Activated CD8-positive, alpha-beta memory T cell treated with anti-CD3 and anti-CD28 coated beads, Interleukin-2, amount 50 U/mL, for 4 hours (primary cell): ENCODE measurements at regions not wholly inside any gene's neighbourhood (a gene's known extent, or its start where the extent isn't known, plus 50 kb on each side); places are given as distances from the start of the nearest gene placed in this dataset.
"Not testable (repeated sequence)": the region's sequence is repeated elsewhere in the genome, so short reads cannot be mapped to it uniquely, and the experiment has no call there.

Experiments used
- DNase-seq: peaks from one replicate; pipeline ENCODE4 v3.0.0-alpha.2; 2020

- no peak for DNase-seq
Measured at GRCh38 chr1:111063595-111063994, 76.3 kb downstream of the DRAM2 start.

GRCh38 chr1:111062624-111063023 lies 77.3 kb downstream of the DRAM2 start:
- no peak for DNase-seq

- no peak for DNase-seq
Measured at GRCh38 chr1:111062081-111062480, 77.8 kb downstream of the DRAM2 start.

GRCh38 chr1:111054656-111055055 lies 85.2 kb downstream of the DRAM2 start:
- no peak for DNase-seq

- DNase-seq = no peak
Measured at GRCh38 chr1:111052246-111052645, 87.6 kb downstream of the DRAM2 start.

- DNase-seq = not testable (repeated sequence)
Measured at GRCh38 chr1:111048253-111048652, 84.5 kb upstream of the LRIF1 start.

- DNase-seq = no peak
Measured at GRCh38 chr1:111045033-111045722, 81.5 kb upstream of the LRIF1 start.

GRCh38 chr1:111032295-111032897 lies 68.7 kb upstream of the LRIF1 start:
- peak; percentile 24 for DNase-seq

- peak; percentile 51 for DNase-seq
Measured at GRCh38 chr1:111030590-111030989, 66.9 kb upstream of the LRIF1 start.

GRCh38 chr1:111025109-111025508 lies 61.4 kb upstream of the LRIF1 start:
- DNase-seq = no peak

GRCh38 chr1:111015222-111015621 lies 51.5 kb upstream of the LRIF1 start:
- no peak for DNase-seq
